HEK293T (cell line): ENCODE measurements at regions not wholly inside any gene's neighbourhood (a gene's known extent, or its start where the extent isn't known, plus 50 kb on each side); places are given as distances from the start of the nearest gene placed in this dataset.

ENCODE experiments used
- CTBP1 ChIP-seq: fragments of 450-650 bp; IDR thresholded peaks from 2 replicates; pipeline ENCODE4 v1.6.1; 2016; ENCODE audit warnings: borderline replicate concordance
- FOXM1 ChIP-seq: fragments of 450-650 bp; IDR thresholded peaks from 2 replicates; pipeline ENCODE4 v1.6.1; 2017; ENCODE audit warnings: mild to moderate bottlenecking, borderline replicate concordance
- SP1 ChIP-seq: fragments of 450-650 bp; IDR thresholded peaks from 2 replicates; pipeline ENCODE4 v1.6.1; 2017

DNA sequence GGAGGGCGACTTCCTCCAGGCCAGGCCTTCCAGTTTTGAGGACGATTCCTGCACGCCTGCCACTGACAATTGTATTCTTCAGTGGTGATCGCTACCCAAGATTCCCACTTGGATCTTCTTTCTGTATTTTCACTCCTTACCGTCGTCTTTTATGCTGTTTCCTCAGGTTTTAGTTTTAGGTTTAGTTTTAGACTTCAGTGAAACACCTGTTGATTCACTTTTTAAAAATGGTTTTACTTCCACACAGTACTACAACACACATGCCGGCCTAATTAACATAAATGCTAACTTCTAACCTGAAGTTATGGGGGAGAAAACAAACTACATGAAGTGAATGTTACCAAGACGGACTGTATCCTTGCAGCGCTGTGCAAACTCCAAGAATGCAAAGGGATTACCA, 530.6 kb upstream of the MGMT start:
- TF ChIP-seq FOXM1: no peak
- TF ChIP-seq SP1: no peak
- no peak for TF ChIP-seq CTBP1
